ENCODE measurements at regions not wholly inside any gene's neighbourhood (a gene's known extent, or its start where the extent isn't known, plus 50 kb on each side); places are given as distances from the start of the nearest gene placed in this dataset.

GRCh38 chr1:38133304-38133703 lies 86.7 kb upstream of the POU3F1 start:
- no peak for FAIRE-seq
- TF ChIP-seq, protein P1, sequence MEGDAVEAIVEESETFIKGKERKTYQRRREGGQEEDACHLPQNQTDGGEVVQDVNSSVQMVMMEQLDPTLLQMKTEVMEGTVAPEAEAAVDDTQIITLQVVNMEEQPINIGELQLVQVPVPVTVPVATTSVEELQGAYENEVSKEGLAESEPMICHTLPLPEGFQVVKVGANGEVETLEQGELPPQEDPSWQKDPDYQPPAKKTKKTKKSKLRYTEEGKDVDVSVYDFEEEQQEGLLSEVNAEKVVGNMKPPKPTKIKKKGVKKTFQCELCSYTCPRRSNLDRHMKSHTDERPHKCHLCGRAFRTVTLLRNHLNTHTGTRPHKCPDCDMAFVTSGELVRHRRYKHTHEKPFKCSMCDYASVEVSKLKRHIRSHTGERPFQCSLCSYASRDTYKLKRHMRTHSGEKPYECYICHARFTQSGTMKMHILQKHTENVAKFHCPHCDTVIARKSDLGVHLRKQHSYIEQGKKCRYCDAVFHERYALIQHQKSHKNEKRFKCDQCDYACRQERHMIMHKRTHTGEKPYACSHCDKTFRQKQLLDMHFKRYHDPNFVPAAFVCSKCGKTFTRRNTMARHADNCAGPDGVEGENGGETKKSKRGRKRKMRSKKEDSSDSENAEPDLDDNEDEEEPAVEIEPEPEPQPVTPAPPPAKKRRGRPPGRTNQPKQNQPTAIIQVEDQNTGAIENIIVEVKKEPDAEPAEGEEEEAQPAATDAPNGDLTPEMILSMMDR (IDR thresholded peaks at IDR 0.05; ENCODE audit: insufficient read depth, missing control alignments) = no peak
- no peak for DNase-seq (ENCODE audit: insufficient read length, low spot score)

DNA sequence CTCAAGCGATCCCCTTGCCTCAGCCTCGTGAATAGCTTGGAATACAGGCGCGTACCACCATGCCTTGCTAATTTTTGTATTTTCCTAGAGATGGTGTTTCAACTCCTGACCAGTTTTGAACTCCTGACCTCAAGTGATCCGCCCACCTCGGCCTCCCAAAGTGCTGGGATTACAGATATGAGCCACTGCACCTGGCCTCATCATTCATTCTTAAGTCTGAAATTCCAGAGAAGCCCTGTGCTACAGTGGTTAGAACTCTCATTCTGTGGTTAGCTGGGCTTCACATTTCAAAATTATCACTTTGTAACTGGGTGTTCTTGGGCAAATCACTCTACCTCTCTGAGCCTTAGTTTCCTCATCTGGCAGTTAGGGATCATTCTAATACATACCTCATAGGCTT lies 86.1 kb upstream of the POU3F1 start:
- TF ChIP-seq, protein P1 (IDR thresholded peaks at IDR 0.05; ENCODE audit: insufficient read depth, missing control alignments) = no peak
- DNase-seq (ENCODE audit: insufficient read length, low spot score) = no peak
- FAIRE-seq = no peak

DNA sequence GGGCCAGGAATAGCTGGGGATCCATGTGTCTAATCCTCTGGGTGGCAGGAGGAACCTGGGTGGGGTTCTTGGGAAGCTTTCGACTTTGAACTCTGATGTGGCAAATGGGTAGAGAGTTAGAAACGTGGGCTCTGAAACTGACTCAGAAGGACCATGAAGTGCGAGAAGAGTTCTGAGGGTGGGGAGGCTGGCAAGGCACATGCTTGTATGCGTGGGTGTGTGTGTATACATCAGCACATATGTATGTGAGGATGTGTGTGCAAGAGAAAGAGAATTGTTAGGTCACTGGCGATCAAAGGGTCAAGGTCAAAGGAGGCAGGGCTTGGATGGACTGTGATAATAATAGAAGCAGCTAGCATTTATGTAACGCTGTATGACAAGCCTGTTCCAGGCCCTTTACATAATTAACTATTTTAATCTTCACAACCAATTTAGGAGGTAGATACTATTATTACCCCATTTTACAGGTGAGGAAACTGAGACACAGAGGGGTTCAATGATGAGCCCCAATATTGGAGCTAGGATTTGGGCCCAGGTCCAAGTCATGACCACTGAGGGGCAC lies 84.5 kb upstream of the POU3F1 start:
- TF ChIP-seq, protein P1 (IDR thresholded peaks at IDR 0.05; ENCODE audit: insufficient read depth, missing control alignments) = no peak
- FAIRE-seq (no peak), DNase-seq (ENCODE audit: insufficient read length, low spot score) (no peak)

GRCh38 chr1:38129971-38130370 lies 83.4 kb upstream of the POU3F1 start:
- FAIRE-seq (no peak), DNase-seq (ENCODE audit: insufficient read length, low spot score) (no peak)
- TF ChIP-seq, protein P1 (IDR thresholded peaks at IDR 0.05; ENCODE audit: insufficient read depth, missing control alignments) = no peak

GRCh38 chr1:38129473-38129872 lies 82.9 kb upstream of the POU3F1 start:
- no peak for FAIRE-seq
- DNase-seq (ENCODE audit: insufficient read length, low spot score) = no peak
- TF ChIP-seq, protein P1 (IDR thresholded peaks at IDR 0.05; ENCODE audit: insufficient read depth, missing control alignments) = no peak

- DNase-seq (ENCODE audit: insufficient read length, low spot score) = no peak
- TF ChIP-seq, protein P1 (IDR thresholded peaks at IDR 0.05; ENCODE audit: insufficient read depth, missing control alignments) = no peak
- FAIRE-seq = no peak
Observed at GRCh38 chr1:38128926-38129453, 82.4 kb upstream of the POU3F1 start.

DNA sequence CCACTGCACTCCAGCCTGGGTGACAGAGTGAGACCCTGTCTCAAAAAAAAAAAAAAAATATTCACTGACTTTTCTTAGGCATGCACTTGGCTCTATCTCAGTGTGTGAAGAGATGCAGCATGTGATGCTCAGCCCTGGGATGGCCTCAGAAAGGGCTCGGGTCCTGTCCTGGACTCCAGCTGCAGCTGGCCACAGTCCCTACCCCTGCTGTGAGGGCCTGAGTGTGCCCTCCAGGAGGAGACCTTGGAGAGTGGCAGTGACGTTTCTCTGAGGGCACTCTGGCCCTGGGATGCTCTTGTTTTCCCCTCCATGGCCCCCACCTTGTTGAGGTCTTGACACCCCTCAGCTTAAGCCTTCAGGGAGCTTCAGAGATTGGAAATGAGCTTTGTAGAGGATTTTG lies 81.9 kb upstream of the POU3F1 start:
- TF ChIP-seq, protein P1 (IDR thresholded peaks at IDR 0.05; ENCODE audit: insufficient read depth, missing control alignments) = no peak
- no peak for FAIRE-seq
- DNase-seq (ENCODE audit: insufficient read length, low spot score) = no peak

Measured in D721Med (cell line).